ENCODE measurements at regions not wholly inside any gene's neighbourhood (a gene's known extent, or its start where the extent isn't known, plus 50 kb on each side); places are given as distances from the start of the nearest gene placed in this dataset.
A peak's percentile ranks its signal among the peaks of the same experiment; 100 is the strongest.

DNA sequence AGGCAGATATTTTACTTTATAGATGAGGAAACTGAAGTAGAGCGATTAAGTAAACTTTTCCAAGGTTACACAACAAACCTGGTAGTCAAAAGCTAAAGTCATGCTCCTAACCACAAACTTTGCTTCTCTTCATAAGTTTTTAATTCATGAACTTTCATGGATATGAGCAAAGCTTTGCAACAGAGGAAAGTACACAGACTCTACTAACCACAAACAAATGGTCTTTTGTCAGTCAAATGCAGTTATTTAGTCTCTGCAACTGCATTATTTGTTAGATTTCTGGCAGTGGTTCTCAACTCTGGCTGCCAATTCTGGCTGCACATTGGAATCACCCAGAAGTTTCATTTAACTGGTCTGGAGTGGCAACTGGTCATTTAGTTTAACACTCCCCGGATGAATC is 140.6 kb upstream of the TMEM168 start:
- H3K9me2 ChIP-seq (ENCODE audit: insufficient read depth) = no peaks in the 10 kb centered on the region
- no peaks in the 10 kb centered on the region for H3K36me3 ChIP-seq (ENCODE audit: insufficient read depth)
- no peak overlapping the region for H3K4me3 Mint-ChIP-seq
- DNase-seq (ENCODE audit: low spot score) = no peak
- H3K27me3 Mint-ChIP-seq (ENCODE audit: insufficient read depth, low read depth, poor library complexity) = peaks cover 2% of the 10 kb centered on the region
- no peak overlapping the region for H3K27ac ChIP-seq (ENCODE audit: low read depth)
- H3K27me3 ChIP-seq (ENCODE audit: insufficient read depth) = no peaks in the 10 kb centered on the region
- peaks cover 80% of the 10 kb centered on the region for H3K79me2 ChIP-seq (replicated peaks; ENCODE audit: insufficient read depth)
- H3K4me3 ChIP-seq = no peak overlapping the region; the same call in 1 of the 2 replicates
- ATAC-seq = no peak
- peak overlapping the region; percentile 33; the same call in 1 of the 2 replicates for H3K4me2 ChIP-seq
- peaks cover 15% of the 10 kb centered on the region for H4K20me1 ChIP-seq (replicated peaks; ENCODE audit: insufficient read depth)
- TF ChIP-seq REST (IDR thresholded peaks at IDR 0.05; ENCODE audit: unreplicated experiment) (no peak), EZH2 (IDR thresholded peaks at IDR 0.05; ENCODE audit: low read depth, unreplicated experiment) (no peak), JUNB (IDR thresholded peaks at IDR 0.05; ENCODE audit: unreplicated experiment) (no peak), NANOG (IDR thresholded peaks at IDR 0.05; ENCODE audit: borderline replicate concordance) (no peak)
- TF ChIP-seq, protein P1, sequence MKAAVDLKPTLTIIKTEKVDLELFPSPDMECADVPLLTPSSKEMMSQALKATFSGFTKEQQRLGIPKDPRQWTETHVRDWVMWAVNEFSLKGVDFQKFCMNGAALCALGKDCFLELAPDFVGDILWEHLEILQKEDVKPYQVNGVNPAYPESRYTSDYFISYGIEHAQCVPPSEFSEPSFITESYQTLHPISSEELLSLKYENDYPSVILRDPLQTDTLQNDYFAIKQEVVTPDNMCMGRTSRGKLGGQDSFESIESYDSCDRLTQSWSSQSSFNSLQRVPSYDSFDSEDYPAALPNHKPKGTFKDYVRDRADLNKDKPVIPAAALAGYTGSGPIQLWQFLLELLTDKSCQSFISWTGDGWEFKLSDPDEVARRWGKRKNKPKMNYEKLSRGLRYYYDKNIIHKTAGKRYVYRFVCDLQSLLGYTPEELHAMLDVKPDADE (IDR thresholded peaks at IDR 0.05) = no peak
- TF ChIP-seq, protein P2, sequence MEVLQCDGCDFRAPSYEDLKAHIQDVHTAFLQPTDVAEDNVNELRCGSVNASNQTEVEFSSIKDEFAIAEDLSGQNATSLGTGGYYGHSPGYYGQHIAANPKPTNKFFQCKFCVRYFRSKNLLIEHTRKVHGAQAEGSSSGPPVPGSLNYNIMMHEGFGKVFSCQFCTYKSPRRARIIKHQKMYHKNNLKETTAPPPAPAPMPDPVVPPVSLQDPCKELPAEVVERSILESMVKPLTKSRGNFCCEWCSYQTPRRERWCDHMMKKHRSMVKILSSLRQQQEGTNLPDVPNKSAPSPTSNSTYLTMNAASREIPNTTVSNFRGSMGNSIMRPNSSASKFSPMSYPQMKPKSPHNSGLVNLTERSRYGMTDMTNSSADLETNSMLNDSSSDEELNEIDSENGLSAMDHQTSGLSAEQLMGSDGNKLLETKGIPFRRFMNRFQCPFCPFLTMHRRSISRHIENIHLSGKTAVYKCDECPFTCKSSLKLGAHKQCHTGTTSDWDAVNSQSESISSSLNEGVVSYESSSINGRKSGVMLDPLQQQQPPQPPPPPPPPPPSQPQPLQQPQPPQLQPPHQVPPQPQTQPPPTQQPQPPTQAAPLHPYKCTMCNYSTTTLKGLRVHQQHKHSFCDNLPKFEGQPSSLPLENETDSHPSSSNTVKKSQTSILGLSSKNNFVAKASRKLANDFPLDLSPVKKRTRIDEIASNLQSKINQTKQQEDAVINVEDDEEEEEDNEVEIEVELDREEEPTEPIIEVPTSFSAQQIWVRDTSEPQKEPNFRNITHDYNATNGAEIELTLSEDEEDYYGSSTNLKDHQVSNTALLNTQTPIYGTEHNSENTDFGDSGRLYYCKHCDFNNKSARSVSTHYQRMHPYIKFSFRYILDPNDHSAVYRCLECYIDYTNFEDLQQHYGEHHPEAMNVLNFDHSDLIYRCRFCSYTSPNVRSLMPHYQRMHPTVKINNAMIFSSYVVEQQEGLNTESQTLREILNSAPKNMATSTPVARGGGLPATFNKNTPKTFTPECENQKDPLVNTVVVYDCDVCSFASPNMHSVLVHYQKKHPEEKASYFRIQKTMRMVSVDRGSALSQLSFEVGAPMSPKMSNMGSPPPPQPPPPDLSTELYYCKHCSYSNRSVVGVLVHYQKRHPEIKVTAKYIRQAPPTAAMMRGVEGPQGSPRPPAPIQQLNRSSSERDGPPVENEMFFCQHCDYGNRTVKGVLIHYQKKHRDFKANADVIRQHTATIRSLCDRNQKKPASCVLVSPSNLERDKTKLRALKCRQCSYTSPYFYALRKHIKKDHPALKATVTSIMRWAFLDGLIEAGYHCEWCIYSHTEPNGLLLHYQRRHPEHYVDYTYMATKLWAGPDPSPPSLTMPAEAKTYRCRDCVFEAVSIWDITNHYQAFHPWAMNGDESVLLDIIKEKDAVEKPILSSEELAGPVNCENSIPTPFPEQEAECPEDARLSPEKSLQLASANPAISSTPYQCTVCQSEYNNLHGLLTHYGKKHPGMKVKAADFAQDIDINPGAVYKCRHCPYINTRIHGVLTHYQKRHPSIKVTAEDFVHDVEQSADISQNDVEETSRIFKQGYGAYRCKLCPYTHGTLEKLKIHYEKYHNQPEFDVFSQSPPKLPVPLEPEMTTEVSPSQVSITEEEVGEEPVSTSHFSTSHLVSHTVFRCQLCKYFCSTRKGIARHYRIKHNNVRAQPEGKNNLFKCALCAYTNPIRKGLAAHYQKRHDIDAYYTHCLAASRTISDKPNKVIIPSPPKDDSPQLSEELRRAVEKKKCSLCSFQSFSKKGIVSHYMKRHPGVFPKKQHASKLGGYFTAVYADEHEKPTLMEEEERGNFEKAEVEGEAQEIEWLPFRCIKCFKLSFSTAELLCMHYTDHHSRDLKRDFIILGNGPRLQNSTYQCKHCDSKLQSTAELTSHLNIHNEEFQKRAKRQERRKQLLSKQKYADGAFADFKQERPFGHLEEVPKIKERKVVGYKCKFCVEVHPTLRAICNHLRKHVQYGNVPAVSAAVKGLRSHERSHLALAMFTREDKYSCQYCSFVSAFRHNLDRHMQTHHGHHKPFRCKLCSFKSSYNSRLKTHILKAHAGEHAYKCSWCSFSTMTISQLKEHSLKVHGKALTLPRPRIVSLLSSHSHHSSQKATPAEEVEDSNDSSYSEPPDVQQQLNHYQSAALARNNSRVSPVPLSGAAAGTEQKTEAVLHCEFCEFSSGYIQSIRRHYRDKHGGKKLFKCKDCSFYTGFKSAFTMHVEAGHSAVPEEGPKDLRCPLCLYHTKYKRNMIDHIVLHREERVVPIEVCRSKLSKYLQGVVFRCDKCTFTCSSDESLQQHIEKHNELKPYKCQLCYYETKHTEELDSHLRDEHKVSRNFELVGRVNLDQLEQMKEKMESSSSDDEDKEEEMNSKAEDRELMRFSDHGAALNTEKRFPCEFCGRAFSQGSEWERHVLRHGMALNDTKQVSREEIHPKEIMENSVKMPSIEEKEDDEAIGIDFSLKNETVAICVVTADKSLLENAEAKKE (CRISPR knock-in tag; IDR thresholded peaks at IDR 0.05) = no peak
- H3K4me1 Mint-ChIP-seq = peaks cover 35% of the 10 kb centered on the region
- no peaks in the 10 kb centered on the region for H3F3A ChIP-seq (replicated peaks; ENCODE audit: low read depth)
- H3K36me3 Mint-ChIP-seq (ENCODE audit: low read depth) = no peaks in the 10 kb centered on the region
- no peaks in the 10 kb centered on the region for H3K9me3 Mint-ChIP-seq
- no peak overlapping the region for H3K27ac Mint-ChIP-seq
- peaks cover 38% of the 10 kb centered on the region for H3K4me1 ChIP-seq (ENCODE audit: insufficient read depth)
- no peak overlapping the region for H2AFZ ChIP-seq

Measured in GM23338 (cell line).